GM10266 (cell line): ENCODE measurements at regions not wholly inside any gene's neighbourhood (a gene's known extent, or its start where the extent isn't known, plus 50 kb on each side); places are given as distances from the start of the nearest gene placed in this dataset.

Source experiments
- DNase-seq: peaks from one replicate; pipeline ENCODE4 v3.0.0; 2012; ENCODE audit errors: extremely low spot score
- CTCF ChIP-seq: IDR thresholded peaks from 2 replicates; pipeline ENCODE4 v1.5.1; 2012; ENCODE audit warnings: mild to moderate bottlenecking, low read depth; ENCODE audit not compliant: control insufficient read depth, insufficient read depth; ENCODE audit errors: missing control alignments

DNA sequence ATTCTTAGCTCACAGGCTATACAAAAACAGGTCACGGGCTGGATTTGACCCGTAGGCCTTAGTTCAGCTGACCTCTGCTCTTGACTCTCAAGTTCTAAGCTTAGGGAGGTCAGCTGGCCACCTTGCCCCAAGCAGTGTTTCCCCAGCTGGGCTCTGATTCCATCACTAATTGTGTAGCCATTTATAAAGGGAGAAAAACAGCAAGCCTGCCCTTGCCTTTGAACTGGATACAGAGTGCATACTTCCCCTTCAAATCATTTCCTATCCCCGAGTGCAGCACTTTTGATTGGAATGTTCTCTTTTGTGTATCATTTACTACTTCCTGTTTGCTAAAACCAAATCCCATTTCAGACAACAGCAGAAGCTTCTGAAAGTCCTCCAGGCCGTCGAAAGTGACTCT, 153.6 kb downstream of the KATNIP start:
- DNase-seq, result no peak
- no peak for TF ChIP-seq CTCF

GRCh38 chr16:27704252-27704651, 154.3 kb downstream of the KATNIP start:
- no peak for TF ChIP-seq CTCF
- no peak for DNase-seq

DNA sequence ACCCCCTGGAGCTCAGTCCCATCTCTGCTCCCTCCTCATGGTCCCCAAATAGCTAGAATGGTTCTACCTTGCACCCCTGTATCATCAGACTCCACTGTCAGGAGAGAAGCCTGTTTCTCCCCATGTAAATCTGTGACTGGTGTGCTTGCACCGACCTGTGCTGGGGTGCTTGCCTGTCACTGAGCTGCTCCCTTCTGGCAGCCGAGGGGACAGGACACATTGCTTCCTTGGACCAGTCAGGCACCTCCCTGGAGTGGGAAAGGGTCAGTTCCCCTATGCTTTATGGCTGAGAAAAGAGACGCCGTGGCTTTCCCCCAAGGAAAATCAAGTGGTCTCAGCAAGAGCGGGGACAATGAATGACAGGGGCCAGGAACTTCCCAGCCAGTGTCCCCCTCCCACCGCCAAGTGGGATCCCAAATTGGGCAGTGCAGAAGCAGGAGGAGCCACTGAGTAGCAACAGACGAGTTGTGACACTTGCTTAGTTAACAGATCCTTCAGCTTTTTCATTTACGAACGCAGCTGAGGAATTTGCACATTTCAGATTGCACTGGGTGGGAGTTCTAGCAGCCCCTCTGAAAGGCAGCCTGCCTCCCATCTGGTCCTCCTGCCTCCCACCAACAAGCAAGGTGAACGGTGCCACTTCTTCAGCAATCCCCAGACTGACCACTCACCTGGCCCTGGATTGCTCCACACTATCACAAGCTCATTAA, 156.4 kb downstream of the KATNIP start:
- no peak for TF ChIP-seq CTCF
- DNase-seq, result no peak

- no peak for TF ChIP-seq CTCF
- no peak for DNase-seq
Observed at GRCh38 chr16:27706866-27707685, 157.1 kb downstream of the KATNIP start.

- no peak for TF ChIP-seq CTCF
Observed at GRCh38 chr16:27708651-27709050, 158.7 kb downstream of the KATNIP start.

GRCh38 chr16:27712251-27712711, 162.3 kb downstream of the KATNIP start:
- no peak for TF ChIP-seq CTCF
- DNase-seq, result no peak

More at GRCh38 chr16:27708651-27709050, 158.7 kb downstream of the KATNIP start:
- no peak for DNase-seq

GRCh38 chr16:27717726-27718125, 167.8 kb downstream of the KATNIP start:
- no peak for DNase-seq
- no peak for TF ChIP-seq CTCF
